ENCODE measurements at regions not wholly inside any gene's neighbourhood (a gene's known extent, or its start where the extent isn't known, plus 50 kb on each side); places are given as distances from the start of the nearest gene placed in this dataset.

GRCh38 chr12:107983756-107984472 lies 145.2 kb upstream of the WSCD2 start:
- TF ChIP-seq CTCF (IDR thresholded peaks at IDR 0.05): no peak
- no peak for TF ChIP-seq EP300 (IDR thresholded peaks at IDR 0.05; ENCODE audit: borderline replicate concordance in 1 of 2, low read depth in 1 of 2, low read length in 1 of 2)
- no peak for TF ChIP-seq TCF12 (IDR thresholded peaks at IDR 0.05)
- no peak for TF ChIP-seq RAD21 (IDR thresholded peaks at IDR 0.05; ENCODE audit: low read length)
- TF ChIP-seq YY1 (IDR thresholded peaks at IDR 0.05; ENCODE audit: low read depth): no peak
- TF ChIP-seq, protein P1, sequence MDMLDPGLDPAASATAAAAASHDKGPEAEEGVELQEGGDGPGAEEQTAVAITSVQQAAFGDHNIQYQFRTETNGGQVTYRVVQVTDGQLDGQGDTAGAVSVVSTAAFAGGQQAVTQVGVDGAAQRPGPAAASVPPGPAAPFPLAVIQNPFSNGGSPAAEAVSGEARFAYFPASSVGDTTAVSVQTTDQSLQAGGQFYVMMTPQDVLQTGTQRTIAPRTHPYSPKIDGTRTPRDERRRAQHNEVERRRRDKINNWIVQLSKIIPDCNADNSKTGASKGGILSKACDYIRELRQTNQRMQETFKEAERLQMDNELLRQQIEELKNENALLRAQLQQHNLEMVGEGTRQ (IDR thresholded peaks at IDR 0.05; ENCODE audit: borderline replicate concordance, low read depth, low read length): no peak

All from SK-N-SH (cell line).